D721Med (cell line): ENCODE measurements at regions not wholly inside any gene's neighbourhood (a gene's known extent, or its start where the extent isn't known, plus 50 kb on each side); places are given as distances from the start of the nearest gene placed in this dataset.

Experiments used
- DNase-seq: peaks from one replicate; pipeline ENCODE4 v3.0.0; 2011; ENCODE audit warnings: low spot score; ENCODE audit not compliant: insufficient read length
- FAIRE-seq: peaks from 2 replicates; lab custom pipeline; 2011; peaks lifted over from hg19 to GRCh38; lab: Jason Lieb, UNC
- CTCF ChIP-seq: IDR thresholded peaks from 2 replicates; pipeline ENCODE4 v1.5.1; 2012; ENCODE audit warnings: mild to moderate bottlenecking, control low read depth; ENCODE audit not compliant: insufficient read depth; ENCODE audit errors: missing control alignments

- DNase-seq: no peak
- no peak for FAIRE-seq
- TF ChIP-seq CTCF: no peak
These were observed 329.8 kb downstream of the ZNF608 start for GRCh38 chr5:124416627-124417026.

GRCh38 chr5:124414973-124415372 lies 331.5 kb downstream of the ZNF608 start:
- no peak for FAIRE-seq
- DNase-seq: no peak
- TF ChIP-seq CTCF: no peak

GRCh38 chr5:124410539-124411488 lies 335.6 kb downstream of the ZNF608 start:
- TF ChIP-seq CTCF: no peak
- DNase-seq: no peak
- FAIRE-seq: no peak

GRCh38 chr5:124408738-124409453 lies 337.5 kb downstream of the ZNF608 start:
- TF ChIP-seq CTCF: no peak
- no peak for FAIRE-seq

GRCh38 chr5:124404796-124405195 lies 341.6 kb downstream of the ZNF608 start:
- TF ChIP-seq CTCF: no peak
- DNase-seq (no peak), FAIRE-seq (no peak)

More at GRCh38 chr5:124408738-124409453, 337.5 kb downstream of the ZNF608 start:
- DNase-seq: no peak

GRCh38 chr5:124403281-124403680 lies 343.2 kb downstream of the ZNF608 start:
- DNase-seq: no peak
- FAIRE-seq: no peak
- no peak for TF ChIP-seq CTCF
